RWPE1 (cell line): ENCODE measurements at regions not wholly inside any gene's neighbourhood (a gene's known extent, or its start where the extent isn't known, plus 50 kb on each side); places are given as distances from the start of the nearest gene placed in this dataset.
"Not testable (repeated sequence)": the region's sequence is repeated elsewhere in the genome, so short reads cannot be mapped to it uniquely, and the experiment has no call there.

Experiments used
- CTCF ChIA-PET: fragments of 350-600 bp; sonication (Branson Sonifier 250); formaldehyde crosslinking; extraction: SDS; loops from one replicate; lab custom pipeline; 2021; lab: Yijun Ruan, JAX
- POLR2A ChIA-PET: fragments of 400-600 bp; formaldehyde crosslinking; extraction: SDS; loops from one replicate; lab custom pipeline; 2020; ENCODE audit warnings: antibody characterized with exemption; ENCODE audit not compliant: low non-redundant PET; lab: Yijun Ruan, JAX
- DNase-seq: peaks from one replicate; pipeline ENCODE4 v3.0.0; 2012; ENCODE audit warnings: low spot score
- H3K27ac ChIP-seq: fragments of 450-650 bp; 2 replicates; pipeline ENCODE4 v1.5.1; 2017
- CTCF ChIP-seq: fragments of 450-650 bp; conservative IDR thresholded peaks from 2 replicates; pipeline ENCODE4 v1.5.1; 2017; ENCODE audit warnings: low read depth, mild to moderate bottlenecking

GRCh38 chrX:121407627-121408026 is 360.2 kb downstream of the GLUD2 start:
- POLR2A ChIA-PET, result no interaction called here
- TF ChIP-seq CTCF, result no peak
- H3K27ac ChIP-seq, result no peak overlapping the region
- CTCF ChIA-PET, result no interaction called here
- no peak for DNase-seq

DNA sequence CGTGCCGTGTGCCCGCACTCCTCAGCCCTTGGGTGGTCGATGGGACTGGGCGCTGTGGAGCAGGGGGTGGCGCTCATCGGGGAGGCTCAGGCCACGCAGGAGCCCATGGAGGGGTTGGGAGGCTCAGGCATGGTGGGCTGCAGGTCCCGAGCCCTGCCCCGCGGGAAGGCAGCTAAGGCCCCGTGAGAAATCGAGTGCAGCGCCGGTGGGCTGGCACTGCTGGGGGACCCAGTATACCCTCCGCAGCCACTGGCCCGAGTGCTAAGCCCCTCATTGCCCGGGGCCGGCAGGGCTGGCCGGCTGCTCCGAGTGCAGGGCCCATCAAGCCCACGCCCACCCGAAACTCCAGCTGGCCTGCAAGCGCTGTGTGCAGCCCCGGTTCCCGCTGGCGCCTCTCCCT is 384.1 kb downstream of the GLUD2 start:
- CTCF ChIA-PET, DNase-seq, H3K27ac ChIP-seq, POLR2A ChIA-PET: not testable (repeated sequence)

DNA sequence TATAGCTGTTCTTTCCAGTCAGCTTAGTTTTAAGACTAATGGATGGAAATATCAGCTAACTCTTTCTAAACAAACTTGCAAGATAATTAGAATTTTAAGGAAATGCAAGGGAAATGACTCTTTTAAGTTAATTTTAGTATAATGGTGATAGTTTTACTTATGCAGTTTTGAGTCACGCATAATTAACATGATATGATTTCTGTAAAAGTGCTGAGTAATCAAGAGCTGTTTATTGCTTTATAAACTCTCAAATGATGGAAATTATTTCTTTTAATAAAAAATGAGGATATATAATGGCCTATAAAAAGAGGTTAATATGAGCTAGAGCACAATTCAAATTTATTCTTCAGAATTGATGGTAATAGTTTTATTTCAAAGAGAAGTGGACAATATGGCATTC is 385.9 kb downstream of the GLUD2 start:
- ChIA-PET POLR2A (no interaction called here), CTCF (no interaction called here)

GRCh38 chrX:121437666-121438065 is 390.3 kb downstream of the GLUD2 start:
- CTCF ChIA-PET, DNase-seq, H3K27ac ChIP-seq, POLR2A ChIA-PET: not testable (repeated sequence)

More for the DNA sequence above, 385.9 kb downstream of the GLUD2 start:
- TF ChIP-seq CTCF, result no peak
- H3K27ac ChIP-seq, result no peak overlapping the region
- DNase-seq, result no peak

DNA sequence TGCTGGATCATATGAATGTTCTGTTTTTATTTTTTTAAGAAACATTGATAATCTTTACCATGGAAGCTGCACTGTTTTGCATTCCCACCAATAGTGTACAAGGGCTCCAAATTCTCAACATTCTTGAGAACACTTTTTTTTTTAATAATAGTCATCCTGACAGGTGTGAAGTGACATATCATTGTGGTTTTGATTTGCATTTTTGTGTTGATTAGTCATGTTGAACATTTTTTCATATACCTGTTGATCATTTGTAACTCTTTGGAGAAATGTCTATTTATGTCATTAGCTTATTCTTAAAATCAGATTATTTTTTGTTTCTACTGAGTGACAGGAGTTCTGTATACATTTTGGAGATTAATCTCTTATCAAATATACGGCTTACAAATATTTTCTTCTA is 408.5 kb downstream of the GLUD2 start:
- ChIA-PET CTCF (no interaction called here), POLR2A (no interaction called here)
- no peak for DNase-seq
- H3K27ac ChIP-seq, result no peak overlapping the region
- no peak for TF ChIP-seq CTCF

DNA sequence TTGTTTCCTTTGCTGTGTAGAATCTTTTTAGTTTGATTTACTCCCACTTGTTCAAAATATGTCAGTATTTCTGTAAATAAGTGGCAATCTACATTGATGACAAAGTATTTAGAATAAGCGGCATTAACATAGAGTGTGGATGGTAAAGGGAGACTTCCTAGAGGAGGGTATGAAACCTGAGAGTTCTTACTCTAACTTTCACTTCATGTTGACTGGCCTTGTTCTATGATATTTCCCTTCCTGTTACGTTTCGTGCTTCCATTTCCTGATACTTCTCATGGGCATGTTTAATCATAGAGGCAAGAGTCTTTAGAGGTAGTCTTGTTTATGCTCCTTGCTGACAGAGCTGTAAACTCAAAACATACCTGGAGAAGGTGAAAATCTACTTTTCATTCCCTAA is 408.9 kb downstream of the GLUD2 start:
- ChIA-PET POLR2A (no interaction called here), CTCF (no interaction called here)
- H3K27ac ChIP-seq, result no peak overlapping the region
- no peak for DNase-seq
- TF ChIP-seq CTCF, result no peak

DNA sequence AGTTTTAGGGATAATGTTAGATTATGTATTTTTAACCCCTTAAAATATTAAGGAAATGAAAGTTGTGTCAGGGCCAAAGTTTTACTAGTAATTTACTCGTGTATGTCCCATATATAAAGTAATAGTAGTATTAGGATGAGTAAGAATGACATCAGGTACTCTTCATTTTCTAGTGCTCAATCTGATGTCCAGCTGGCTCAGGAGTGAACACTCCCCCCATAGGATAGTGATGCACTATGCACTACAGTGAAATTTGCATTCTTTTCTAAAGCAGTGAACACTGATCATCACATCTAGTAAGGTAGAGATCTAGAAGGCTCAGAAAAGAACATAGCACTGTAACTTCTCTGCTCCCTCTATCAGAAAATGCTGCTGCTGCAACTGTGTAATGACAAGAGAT is 409.7 kb downstream of the GLUD2 start:
- ChIA-PET POLR2A (no interaction called here), CTCF (no interaction called here)
- no peak overlapping the region for H3K27ac ChIP-seq
- no peak for DNase-seq
- TF ChIP-seq CTCF, result no peak

- ChIA-PET POLR2A (no interaction called here), CTCF (interaction anchor here (0.5 kb wide), 1 partner anchor 1150 kb away, joined by 3 read pairs; no protein-coding TSS in a partner anchor)
- no peak for TF ChIP-seq CTCF
- no peak overlapping the region for H3K27ac ChIP-seq
- DNase-seq, result no peak
These were observed 432.0 kb downstream of the GLUD2 start for GRCh38 chrX:121479406-121479805.
